Endometrial microvascular endothelial cells (primary cell): ENCODE measurements at regions not wholly inside any gene's neighbourhood (a gene's known extent, or its start where the extent isn't known, plus 50 kb on each side); places are given as distances from the start of the nearest gene placed in this dataset.
"Not testable (repeated sequence)": the region's sequence is repeated elsewhere in the genome, so short reads cannot be mapped to it uniquely, and the experiment has no call there.

ENCODE experiments used
- in situ Hi-C: cut with HindIII; loops from 2 replicates; pipeline ENCODE4 v1.10.0; 2017; ENCODE audit warnings: low sequenced_read_pairs, low pct_unique_long_range_greater_than_20kb; ENCODE audit errors: inconsistent ontology term

DNA sequence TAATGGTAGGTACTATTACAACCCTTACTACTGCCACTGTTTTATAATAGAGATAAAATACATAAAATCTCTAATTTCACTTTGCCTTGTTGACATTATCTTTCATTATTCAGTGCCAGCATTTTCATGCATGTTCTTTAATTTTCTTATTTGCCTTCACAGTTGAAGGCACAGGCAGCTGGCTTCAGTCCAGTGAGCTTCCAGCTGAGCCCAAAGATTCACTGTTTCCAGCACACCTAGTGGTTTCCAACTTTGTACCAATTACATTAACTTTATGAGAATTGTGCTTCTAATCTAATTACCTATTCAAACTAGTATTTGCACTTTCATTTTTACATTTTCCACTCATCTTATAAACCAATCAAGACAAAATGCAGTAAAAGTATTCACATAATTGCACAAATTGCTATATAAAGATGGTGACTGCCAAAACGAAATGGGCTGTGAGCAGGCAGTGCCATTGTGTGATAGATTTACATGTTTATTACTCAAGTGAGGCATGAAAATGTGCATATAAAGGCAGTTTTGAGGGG is 228.3 kb downstream of the MFSD1 start:
- in situ Hi-C loops: no loop called here

DNA sequence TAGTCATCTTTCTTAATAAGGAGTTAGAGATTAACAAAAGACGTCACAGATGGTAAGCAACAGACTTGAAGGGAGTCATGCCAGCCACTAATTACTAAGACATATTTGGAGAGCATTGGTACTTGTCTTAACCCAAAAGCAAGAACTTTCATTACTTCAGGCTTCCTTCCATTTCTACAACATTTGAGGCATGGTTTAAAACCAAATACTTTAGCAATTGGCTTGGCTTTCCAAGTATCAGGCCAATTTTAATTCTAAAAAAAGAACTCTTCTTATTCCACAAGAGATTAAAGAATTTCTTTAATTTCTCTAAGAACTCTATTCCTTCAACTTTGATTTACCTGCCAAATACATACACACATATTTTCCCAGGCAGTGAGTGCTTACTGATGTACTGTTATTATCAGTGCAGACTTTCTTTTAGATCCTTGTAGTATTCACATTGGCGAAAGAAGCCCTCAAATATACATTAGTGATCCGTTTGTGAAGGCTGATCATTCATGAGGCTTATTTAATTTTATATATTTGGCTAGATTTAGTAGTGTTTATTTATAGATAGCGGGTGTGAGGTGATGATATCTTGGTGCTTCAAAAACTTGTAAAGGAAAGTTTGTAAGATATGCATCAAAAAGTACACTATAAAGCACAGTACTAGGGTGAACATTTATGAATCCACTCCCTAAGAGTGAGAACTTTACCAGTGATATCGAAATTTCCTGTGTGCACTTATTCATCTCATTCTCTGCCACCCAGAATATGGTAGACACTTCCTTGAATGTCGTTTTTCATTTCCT is 229.2 kb downstream of the MFSD1 start:
- in situ Hi-C loops: no loop called here

DNA sequence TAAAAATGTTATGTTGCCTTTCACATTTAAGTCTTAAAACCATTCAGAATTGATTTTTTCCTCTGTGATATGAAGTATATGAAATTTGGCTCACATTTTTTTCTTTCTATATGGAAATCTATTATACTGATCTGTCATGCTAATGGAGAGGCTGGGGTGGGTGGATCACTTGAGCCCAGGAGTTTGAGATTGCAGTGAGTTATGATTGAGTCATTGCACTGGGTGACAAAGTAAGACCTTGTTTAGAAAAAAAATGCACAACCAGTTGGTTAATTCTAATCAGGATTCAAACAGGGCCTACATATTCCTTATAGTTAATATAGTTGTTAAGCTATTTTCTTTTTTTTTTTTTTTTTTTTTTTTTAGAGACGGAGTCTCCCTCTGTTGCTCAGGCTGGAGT is 230.5 kb downstream of the MFSD1 start:
- in situ Hi-C loops: no loop called here

DNA sequence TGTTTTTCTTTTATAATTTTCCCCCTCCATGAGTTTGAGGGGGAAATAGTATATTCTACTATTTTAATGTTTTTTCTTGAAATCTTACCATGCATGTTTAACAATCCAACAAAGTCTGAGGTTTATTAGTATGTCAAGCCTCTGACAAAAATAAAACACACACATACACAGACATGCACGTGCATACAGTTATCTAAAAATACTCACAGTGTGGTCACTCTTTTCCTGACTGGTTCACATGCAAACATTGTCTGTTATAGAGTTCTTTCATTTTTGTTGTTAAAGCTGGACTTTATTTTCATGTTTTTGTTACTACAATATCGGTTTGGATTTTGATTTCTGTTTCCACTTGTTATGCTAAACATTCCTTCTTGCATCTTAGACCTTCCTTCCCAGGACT is 236.6 kb downstream of the MFSD1 start:
- in situ Hi-C loops: no loop called here

GRCh38 chr3:159039286-159039685 is 237.4 kb downstream of the MFSD1 start:
- in situ Hi-C loops: no loop called here

DNA sequence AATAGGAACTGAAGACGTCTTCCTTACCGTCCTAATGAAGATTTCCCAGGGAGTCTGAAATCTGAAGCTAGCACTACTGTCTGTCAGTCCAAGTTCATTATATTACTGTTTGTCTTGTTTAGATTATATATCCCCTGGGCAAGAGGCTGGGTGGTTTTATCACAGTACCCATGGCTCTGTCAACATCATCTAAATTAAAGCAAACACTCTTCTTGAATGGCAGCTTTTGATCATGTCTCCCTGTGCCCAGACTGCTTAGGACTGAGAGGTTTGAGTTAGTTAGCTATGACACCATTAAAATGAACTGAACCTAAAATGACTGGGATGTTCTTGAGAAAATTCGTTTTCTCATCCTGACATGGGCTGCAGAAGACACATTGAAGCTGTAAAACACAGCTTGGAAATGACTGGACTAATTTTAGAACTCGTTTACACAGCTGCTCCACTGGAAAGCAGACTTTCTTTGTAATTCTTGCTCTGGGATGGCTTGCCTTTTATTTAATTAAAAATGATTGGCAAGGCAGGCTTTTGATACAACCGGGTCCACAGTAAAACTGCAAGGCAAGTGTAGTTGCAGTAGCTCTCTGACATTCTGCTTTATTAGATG is 243.5 kb downstream of the MFSD1 start:
- in situ Hi-C loops: no loop called here

- in situ Hi-C loops: no loop called here
Measured at GRCh38 chr3:159047361-159047760, 245.5 kb downstream of the MFSD1 start.

DNA sequence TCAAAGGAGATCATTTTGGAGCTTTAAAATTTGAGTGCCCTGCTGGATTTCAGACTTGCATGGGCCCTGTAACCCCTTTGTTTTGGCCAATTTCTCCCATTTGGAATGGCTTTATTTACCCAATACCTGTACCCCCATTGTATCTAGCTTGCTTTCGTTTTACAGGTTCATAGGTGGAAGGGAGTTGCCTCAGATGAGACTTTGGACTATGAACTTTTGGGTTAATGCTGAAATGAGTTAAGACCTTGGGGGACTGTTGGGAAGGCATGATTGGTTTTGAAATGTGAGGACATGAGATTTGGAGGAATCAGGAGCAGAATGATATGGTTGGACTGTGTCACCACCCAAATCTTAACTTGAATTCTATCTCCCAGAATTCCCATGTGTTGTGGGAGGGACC is 250.6 kb downstream of the MFSD1 start:
- in situ Hi-C loops: not testable (repeated sequence)

DNA sequence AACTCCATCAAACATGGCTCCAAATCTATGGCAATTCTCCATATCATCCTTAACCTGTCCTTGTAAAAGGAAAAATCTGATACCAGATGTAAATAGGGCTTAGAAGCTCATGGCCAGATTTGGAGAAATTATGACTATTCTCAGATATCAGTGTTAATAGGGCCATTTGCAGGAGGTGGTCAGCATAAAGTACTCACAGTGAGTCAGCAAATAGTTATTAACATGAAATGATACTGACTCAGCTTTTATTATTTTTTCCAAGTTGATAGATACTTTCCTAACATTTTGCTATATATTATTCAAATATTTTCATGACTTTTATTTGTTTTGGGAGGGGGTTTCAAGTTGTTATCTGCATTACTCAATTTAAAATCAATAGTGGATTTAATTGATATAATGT is 255.8 kb downstream of the MFSD1 start:
- in situ Hi-C loops: no loop called here

DNA sequence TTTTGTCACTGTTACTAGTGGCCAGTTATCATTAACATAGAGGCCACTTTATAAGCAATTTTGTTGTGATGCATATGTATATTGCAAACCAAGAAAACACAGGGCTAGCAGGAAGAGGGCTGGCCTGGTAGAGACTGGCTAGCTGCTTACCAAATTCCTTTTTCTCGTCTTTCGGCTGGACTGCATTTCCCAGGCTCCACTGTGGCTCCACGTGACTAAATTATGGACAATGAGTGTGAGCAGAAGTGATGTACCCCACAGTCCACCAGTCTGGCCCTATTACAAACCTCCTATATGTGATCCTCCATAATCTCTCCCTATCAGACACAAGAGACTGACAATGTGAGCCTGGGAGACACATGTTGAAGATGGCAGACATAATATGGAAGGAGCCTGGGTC is 257.0 kb downstream of the MFSD1 start:
- in situ Hi-C loops: no loop called here

DNA sequence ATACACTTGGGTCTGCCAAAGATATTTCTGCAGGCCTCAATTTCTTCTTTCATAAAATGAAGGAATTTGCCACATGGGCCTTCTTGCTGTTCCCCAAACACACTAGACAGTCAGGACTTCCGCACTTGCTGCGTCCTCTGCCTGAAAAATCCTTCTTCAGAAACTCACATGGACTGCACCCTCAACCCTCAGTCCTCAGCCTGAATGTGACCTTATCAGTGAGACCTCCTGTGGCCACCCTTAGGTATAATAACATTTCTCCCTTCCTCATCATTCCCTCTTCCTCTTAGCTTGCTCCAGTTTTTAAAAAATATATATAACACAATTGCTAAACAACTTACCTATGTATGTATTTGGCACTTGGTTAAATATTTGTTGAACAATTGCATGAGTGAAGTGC is 257.5 kb downstream of the MFSD1 start:
- in situ Hi-C loops: no loop called here

DNA sequence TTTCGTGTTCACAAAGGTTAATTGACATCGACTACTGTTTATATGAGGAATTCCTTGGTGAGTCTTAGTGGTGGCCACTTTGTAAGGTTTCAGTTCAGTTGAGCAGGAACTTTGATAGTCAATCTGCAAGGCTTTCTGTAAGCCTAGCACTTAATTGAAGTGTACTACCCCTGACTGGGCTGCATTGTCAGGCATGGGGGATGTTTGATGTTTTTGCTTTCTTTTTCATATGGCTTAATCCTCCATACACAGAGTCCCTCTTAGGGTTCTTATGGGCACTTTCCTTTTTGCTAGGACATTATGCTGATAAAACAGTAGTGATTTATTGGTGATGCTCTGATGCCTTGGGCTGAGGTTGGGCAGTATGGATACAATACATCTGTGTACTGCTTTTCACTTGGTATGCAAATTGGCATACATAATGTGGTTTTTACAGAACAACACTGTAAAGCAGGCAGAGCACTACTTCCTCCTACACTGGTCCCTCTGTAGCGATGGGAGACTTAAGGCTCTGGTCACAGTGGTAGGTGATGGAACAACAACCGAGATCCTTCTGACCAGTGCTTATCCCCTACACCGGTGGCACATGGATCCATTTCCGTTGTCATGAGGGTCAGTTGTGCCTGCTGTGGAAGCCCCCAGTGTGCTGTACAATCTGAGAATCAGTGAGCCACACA is 261.0 kb downstream of the MFSD1 start:
- in situ Hi-C loops: no loop called here

GRCh38 chr3:159069091-159069490 is 267.2 kb downstream of the MFSD1 start, which contains the start of gene IQCJ:
Gene IQCJ (plus strand): TSS chr3:159069319.
- in situ Hi-C loops: no loop called here

- in situ Hi-C loops: no loop called here
Measured at GRCh38 chr3:159069866-159070425, 268.1 kb downstream of the MFSD1 start.

GRCh38 chr3:159074756-159075701 is 273.2 kb downstream of the MFSD1 start:
- in situ Hi-C loops: no loop called here

DNA sequence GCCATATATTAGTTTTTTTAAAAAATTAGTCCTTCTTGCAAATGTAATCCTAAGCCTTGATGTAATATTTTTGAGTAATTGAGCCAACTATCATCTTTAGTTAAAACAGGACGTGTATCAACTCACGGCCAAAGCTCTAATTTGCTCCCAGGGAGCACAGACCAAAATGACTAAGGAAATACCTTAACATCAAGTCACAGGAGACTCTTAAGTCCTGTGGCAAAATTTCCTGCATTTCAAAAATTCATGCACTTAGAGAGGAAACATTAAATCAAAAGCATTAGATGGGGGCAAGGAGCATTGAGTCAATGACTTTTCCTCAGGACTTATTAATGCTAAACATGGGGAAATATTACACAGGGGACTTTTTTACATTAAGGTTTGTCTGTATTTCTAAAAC is 276.0 kb downstream of the MFSD1 start:
- in situ Hi-C loops: no loop called here

DNA sequence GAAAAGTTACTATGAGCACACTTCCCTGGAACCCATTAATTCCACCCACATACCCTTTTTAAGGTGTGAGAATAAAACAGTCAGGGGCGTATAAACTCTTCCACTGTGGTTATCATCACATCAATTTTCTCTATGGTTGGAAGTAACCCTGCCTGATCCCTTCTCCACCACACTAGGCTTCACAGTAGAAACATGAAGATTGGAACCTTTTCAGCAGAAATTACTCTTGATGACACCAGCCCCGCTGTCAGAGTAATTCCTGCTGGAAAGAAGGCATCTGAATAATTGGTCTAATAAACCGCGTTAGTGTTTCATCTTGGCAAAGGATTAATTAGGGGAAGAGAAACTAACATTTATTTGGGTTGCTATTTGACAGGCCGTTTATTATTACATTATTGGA is 278.4 kb downstream of the MFSD1 start:
- in situ Hi-C loops: no loop called here

GRCh38 chr3:159080821-159081220 is 279.0 kb downstream of the MFSD1 start:
- in situ Hi-C loops: no loop called here

DNA sequence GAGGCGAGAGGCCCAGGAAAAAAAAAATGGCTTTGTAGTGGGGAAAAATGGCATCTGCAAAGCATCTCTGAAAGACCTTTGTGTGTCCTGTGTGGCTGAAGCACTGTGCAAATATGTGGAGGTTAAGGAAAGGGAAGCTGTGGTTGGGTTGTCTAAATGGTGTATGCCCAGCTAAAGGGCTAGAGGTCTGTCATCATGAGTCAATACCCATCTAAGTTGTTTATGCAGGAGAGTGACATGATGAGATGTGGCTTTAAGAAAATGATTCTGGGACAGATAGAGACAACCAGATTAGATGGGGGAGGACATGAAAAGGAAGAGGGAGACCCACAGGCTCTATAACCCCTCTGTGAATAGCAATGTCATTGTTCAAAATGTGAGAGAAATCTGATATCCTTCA is 280.7 kb downstream of the MFSD1 start:
- in situ Hi-C loops: no loop called here
